ENCODE measurements at regions not wholly inside any gene's neighbourhood (a gene's known extent, or its start where the extent isn't known, plus 50 kb on each side); places are given as distances from the start of the nearest gene placed in this dataset.

DNA sequence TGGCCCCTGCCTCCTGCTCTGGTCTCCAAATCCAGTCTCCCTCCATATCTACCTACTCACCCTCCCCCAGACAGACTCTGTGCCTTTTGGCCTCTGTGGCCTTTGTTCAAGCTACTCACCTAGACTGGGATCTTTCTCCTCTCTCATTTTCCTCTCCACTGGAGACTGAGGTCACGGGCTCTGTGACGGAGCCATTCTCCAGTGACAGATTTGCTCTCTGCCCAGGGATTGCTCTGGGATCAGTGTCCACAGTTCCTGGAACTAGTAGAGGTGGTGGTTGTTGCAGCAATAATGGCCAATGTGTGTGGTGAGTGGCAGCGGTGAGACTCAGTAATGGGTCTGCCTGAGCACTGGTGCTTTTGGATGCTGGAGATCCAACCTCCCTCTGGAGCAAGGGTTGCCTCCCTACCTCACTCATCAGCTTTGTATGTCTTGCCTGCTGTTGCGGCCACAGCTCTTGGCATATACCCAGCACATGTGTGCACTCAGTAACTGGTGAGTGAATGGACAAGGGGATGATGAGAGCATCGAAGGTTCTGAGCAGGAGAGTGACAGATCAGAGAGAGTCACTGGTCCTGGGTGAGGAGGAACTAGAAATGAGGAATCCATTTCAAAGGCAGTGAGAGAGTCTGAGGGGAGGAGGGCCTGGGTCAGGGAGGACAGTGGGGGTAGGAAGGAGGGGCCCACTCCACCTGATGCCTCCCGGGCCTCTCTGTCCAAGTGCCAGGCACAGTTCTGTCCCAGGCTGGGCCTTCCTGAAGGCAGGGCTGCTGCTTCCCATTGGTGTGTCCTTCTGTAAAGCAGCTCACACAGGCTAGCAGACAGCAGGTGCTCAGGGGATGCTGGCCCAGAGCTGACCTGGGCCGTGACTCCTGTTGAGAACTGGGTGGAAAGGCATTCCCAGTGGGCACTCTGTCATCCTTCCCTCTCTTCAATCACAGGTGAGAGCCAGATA is 96.5 kb upstream of the PITX1 start:
- no peaks in the 10 kb centered on the region for H3F3A ChIP-seq (replicated peaks; ENCODE audit: insufficient read depth)
- no peaks in the 10 kb centered on the region for H3K9me2 ChIP-seq
- POLR2A ChIA-PET, result no interaction called here
- H3K79me2 ChIP-seq (ENCODE audit: insufficient read depth), result no peaks in the 10 kb centered on the region
- H3K9me3 ChIP-seq, result no peaks in the 10 kb centered on the region
- H3K9ac ChIP-seq, result no peak overlapping the region
- TF ChIP-seq, protein P1, sequence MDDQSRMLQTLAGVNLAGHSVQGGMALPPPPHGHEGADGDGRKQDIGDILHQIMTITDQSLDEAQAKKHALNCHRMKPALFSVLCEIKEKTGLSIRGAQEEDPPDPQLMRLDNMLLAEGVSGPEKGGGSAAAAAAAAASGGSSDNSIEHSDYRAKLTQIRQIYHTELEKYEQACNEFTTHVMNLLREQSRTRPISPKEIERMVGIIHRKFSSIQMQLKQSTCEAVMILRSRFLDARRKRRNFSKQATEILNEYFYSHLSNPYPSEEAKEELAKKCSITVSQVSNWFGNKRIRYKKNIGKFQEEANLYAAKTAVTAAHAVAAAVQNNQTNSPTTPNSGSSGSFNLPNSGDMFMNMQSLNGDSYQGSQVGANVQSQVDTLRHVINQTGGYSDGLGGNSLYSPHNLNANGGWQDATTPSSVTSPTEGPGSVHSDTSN (IDR thresholded peaks at IDR 0.05), result no peak
- TF ChIP-seq FOXJ3 (CRISPR knock-in tag; IDR thresholded peaks at IDR 0.05) (no peak), CHD2 (IDR thresholded peaks at IDR 0.05; ENCODE audit: low read length, partially characterized antibody) (no peak), USF2 (IDR thresholded peaks at IDR 0.05; ENCODE audit: borderline replicate concordance, low read depth, low read length) (no peak), ELF1 (IDR thresholded peaks at IDR 0.05) (no peak), FOXM1 (IDR thresholded peaks at IDR 0.05; ENCODE audit: low read depth) (no peak), TCF12 (IDR thresholded peaks at IDR 0.05) (no peak), EZH2phosphoT487 (IDR thresholded peaks at IDR 0.05; ENCODE audit: borderline replicate concordance, low read depth) (no peak), RXRA (IDR thresholded peaks at IDR 0.05; ENCODE audit: borderline replicate concordance, low read depth) (no peak), FOSL2 (IDR thresholded peaks at IDR 0.05; ENCODE audit: borderline replicate concordance, low read depth) (no peak), IRF3 (IDR thresholded peaks at IDR 0.05; ENCODE audit: low read depth, low read length) (no peak), TAF1 (IDR thresholded peaks at IDR 0.05; ENCODE audit: borderline replicate concordance, low read depth, low read length) (no peak), EP300 (IDR thresholded peaks at IDR 0.05; ENCODE audit: borderline replicate concordance in 1 of 2, low read depth in 1 of 2, low read length in 1 of 2) (no peak), NRF1 (IDR thresholded peaks at IDR 0.05; ENCODE audit: low read depth, low read length) (no peak)
- TF ChIP-seq, protein P2, sequence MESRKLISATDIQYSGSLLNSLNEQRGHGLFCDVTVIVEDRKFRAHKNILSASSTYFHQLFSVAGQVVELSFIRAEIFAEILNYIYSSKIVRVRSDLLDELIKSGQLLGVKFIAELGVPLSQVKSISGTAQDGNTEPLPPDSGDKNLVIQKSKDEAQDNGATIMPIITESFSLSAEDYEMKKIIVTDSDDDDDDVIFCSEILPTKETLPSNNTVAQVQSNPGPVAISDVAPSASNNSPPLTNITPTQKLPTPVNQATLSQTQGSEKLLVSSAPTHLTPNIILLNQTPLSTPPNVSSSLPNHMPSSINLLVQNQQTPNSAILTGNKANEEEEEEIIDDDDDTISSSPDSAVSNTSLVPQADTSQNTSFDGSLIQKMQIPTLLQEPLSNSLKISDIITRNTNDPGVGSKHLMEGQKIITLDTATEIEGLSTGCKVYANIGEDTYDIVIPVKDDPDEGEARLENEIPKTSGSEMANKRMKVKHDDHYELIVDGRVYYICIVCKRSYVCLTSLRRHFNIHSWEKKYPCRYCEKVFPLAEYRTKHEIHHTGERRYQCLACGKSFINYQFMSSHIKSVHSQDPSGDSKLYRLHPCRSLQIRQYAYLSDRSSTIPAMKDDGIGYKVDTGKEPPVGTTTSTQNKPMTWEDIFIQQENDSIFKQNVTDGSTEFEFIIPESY (IDR thresholded peaks at IDR 0.05; ENCODE audit: borderline replicate concordance, low read depth), result no peak
- peaks cover 17% of the 10 kb centered on the region; the same call in 1 of the 2 replicates for H3K27me3 ChIP-seq (ENCODE audit: insufficient read depth)
- no peaks in the 10 kb centered on the region for H4K20me1 ChIP-seq (ENCODE audit: insufficient read depth)
- H2AFZ ChIP-seq (ENCODE audit: low read depth), result no peak overlapping the region
- H3K4me2 ChIP-seq, result no peak overlapping the region
- DNase-seq, result no peak
- 66% methylated on average over 7 of the region's 7 CpGs for WGBS (ENCODE audit: low lambda C conversion rate)
- CTCF ChIA-PET, result interaction anchor here (0.9 kb wide), 1 partner anchor 16 kb away, joined by 3 read pairs; no protein-coding TSS in a partner anchor
- peaks cover 0 to 43% of the 10 kb centered on the region in 2 experiments; a peak in 2 of 4 replicates for H3K4me1 ChIP-seq (ENCODE audit: control insufficient read depth in 1 of 2, insufficient read depth in 2 of 2, low read depth in 1 of 2, low read length in 1 of 2)
- H3K4me3 ChIP-seq (ENCODE audit: low read depth in 2 of 2, low read length in 1 of 2), result no peak overlapping the region
- no peaks in the 10 kb centered on the region for H3K36me3 ChIP-seq (replicated peaks in 1 of 2; ENCODE audit: control insufficient read depth in 1 of 2, insufficient read depth in 2 of 2, low read length in 1 of 2)
- no peak overlapping the region for H3K27ac ChIP-seq (ENCODE audit: low read depth in 2 of 2, low read length in 1 of 2)
